GM12864 (cell line): ENCODE measurements at regions not wholly inside any gene's neighbourhood (a gene's known extent, or its start where the extent isn't known, plus 50 kb on each side); places are given as distances from the start of the nearest gene placed in this dataset.

ENCODE experiments used
- DNase-seq: peaks from one replicate; pipeline ENCODE4 v3.0.0-alpha.2; 2011; ENCODE audit warnings: low read depth
- H3K4me3 ChIP-seq: 2 replicates; pipeline ENCODE4 v1.5.1; 2011; ENCODE audit warnings: mild to moderate bottlenecking, low read depth, low read length, control low read depth
- TF ChIP-seq, protein P1 (sequence below): IDR thresholded peaks from 2 replicates; pipeline ENCODE4 v1.5.1; 2011; ENCODE audit warnings: low read depth, mild to moderate bottlenecking, moderate library complexity, low read length, control low read depth, inconsistent platforms; ENCODE audit errors: missing control alignments

- TF ChIP-seq, protein P1, sequence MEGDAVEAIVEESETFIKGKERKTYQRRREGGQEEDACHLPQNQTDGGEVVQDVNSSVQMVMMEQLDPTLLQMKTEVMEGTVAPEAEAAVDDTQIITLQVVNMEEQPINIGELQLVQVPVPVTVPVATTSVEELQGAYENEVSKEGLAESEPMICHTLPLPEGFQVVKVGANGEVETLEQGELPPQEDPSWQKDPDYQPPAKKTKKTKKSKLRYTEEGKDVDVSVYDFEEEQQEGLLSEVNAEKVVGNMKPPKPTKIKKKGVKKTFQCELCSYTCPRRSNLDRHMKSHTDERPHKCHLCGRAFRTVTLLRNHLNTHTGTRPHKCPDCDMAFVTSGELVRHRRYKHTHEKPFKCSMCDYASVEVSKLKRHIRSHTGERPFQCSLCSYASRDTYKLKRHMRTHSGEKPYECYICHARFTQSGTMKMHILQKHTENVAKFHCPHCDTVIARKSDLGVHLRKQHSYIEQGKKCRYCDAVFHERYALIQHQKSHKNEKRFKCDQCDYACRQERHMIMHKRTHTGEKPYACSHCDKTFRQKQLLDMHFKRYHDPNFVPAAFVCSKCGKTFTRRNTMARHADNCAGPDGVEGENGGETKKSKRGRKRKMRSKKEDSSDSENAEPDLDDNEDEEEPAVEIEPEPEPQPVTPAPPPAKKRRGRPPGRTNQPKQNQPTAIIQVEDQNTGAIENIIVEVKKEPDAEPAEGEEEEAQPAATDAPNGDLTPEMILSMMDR: no peak
- DNase-seq: no peak
- H3K4me3 ChIP-seq: no peak overlapping the region
Measured at GRCh38 chr14:62234849-62235248, 472.6 kb downstream of the SNAPC1 start.

DNA sequence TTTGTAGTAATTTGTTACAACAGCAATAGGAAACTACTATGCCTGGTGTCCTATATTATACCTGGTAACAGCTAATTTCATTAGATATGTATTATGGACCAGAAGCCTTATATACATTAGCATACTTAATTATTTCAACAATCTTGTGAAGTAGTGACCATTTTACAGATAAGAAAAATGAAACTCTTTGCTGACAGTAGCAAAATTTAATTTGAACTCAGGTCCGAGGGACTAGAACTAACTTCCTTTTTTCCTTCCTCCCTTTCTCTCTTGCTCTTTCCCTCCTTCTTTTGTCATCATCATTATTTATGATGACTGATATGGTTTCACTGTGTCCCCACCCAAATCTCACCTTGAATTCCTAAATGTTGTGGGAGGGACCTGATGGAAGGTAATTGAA is 482.0 kb downstream of the SNAPC1 start:
- TF ChIP-seq, protein P1: no peak
- no peak overlapping the region for H3K4me3 ChIP-seq
- DNase-seq: no peak

DNA sequence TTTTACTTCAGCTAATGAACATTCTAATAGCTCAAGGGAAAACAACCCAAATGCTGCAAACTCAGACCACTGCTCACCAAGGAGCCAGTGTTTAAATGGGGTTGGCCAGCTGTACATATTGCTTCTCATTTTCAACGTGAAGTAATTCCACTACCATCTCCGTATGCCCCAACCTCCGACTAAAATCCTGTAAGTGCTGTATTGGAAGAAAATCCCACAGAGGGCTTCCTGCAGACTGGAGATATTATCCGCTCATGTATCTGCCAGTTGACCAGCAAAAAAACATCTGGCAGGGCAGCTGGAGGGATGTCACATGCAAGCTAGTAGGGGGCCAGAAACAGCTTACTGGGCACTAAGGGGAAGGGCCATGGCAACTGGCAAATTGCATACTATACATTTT is 485.0 kb downstream of the SNAPC1 start:
- H3K4me3 ChIP-seq: no peak overlapping the region
- TF ChIP-seq, protein P1: no peak
- DNase-seq: no peak

GRCh38 chr14:62251237-62251636 is 489.0 kb downstream of the SNAPC1 start:
- H3K4me3 ChIP-seq: no peak overlapping the region
- TF ChIP-seq, protein P1: no peak
- DNase-seq: no peak

DNA sequence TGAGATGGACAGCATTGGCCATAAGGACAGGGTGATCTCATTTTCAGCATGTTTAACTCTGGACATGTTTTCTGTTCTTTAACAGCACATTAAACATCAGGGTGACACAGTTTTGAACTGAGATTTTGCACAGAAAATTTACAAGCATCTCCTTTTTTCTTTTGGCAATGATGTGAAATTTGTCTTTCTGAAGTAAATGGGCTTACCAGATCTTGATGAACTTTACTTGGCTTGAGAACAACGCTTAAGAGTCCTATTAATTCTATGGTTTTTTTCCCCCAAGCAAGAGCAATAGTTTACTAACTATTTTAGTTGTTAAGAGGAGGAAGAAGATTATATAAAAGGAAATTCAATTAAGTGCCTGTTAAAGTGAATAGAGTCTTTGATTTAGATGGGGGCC is 491.0 kb downstream of the SNAPC1 start:
- H3K4me3 ChIP-seq: no peak overlapping the region
- no peak for DNase-seq
- TF ChIP-seq, protein P1: no peak

GRCh38 chr14:62253911-62254310 is 491.7 kb downstream of the SNAPC1 start:
- TF ChIP-seq, protein P1: no peak
- no peak for DNase-seq
- H3K4me3 ChIP-seq: no peak overlapping the region

DNA sequence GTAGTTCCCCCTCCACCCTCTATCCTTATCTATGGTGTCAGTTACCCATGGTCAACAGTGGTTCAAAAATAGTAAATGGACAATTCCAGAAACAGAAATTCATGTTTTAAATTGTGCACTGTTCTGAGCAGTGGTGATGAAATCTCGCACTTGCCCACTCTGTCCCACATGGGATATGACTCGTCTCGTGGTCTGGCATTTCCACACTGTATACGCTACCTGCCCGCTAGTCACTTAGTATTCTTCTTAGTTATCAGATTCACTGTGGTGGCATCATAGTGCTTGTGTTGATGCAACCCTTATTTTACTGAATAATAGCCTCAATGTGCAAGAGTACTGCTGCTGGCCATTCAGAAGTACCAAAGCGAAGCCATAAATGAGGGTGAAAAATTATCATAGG is 507.0 kb downstream of the SNAPC1 start:
- no peak overlapping the region for H3K4me3 ChIP-seq
- TF ChIP-seq, protein P1: no peak
- DNase-seq: no peak
